ENCODE measurements at regions not wholly inside any gene's neighbourhood (a gene's known extent, or its start where the extent isn't known, plus 50 kb on each side); places are given as distances from the start of the nearest gene placed in this dataset.

GRCh38 chr3:4069796-4070195 is 233.4 kb upstream of the SETMAR start:
- no peak for TF ChIP-seq POLR2A (IDR thresholded peaks at IDR 0.05)
- no peak for TF ChIP-seq CTCF (IDR thresholded peaks at IDR 0.05)
